Kidney epithelial cell (primary cell): ENCODE measurements at regions not wholly inside any gene's neighbourhood (a gene's known extent, or its start where the extent isn't known, plus 50 kb on each side); places are given as distances from the start of the nearest gene placed in this dataset.

Experiments
- DNase-seq: peaks from one replicate; pipeline ENCODE4 v3.0.0-alpha.2; 2010; ENCODE audit warnings: low read depth
- H3K27me3 ChIP-seq: 2 replicates; pipeline ENCODE4 v1.6.0; 2011; ENCODE audit warnings: low read length; ENCODE audit not compliant: control insufficient read depth, insufficient read depth
- H3K36me3 ChIP-seq: 2 replicates; pipeline ENCODE4 v1.5.1; 2011; ENCODE audit warnings: low read length; ENCODE audit not compliant: control insufficient read depth, insufficient read depth
- H3K4me3 ChIP-seq: 2 replicates; pipeline ENCODE4 v1.5.1; 2011; ENCODE audit warnings: low read depth, mild to moderate bottlenecking, control low read depth, low read length
- TF ChIP-seq, protein P1 (sequence below): IDR thresholded peaks from 2 replicates; pipeline ENCODE4 v1.5.1; 2011; ENCODE audit warnings: mild to moderate bottlenecking, moderate library complexity, low read length, control low read depth, inconsistent platforms; ENCODE audit not compliant: insufficient read depth, poor library complexity, severe bottlenecking

GRCh38 chr4:1554876-1555265 is 129.2 kb downstream of the FAM53A start:
- TF ChIP-seq, protein P1, sequence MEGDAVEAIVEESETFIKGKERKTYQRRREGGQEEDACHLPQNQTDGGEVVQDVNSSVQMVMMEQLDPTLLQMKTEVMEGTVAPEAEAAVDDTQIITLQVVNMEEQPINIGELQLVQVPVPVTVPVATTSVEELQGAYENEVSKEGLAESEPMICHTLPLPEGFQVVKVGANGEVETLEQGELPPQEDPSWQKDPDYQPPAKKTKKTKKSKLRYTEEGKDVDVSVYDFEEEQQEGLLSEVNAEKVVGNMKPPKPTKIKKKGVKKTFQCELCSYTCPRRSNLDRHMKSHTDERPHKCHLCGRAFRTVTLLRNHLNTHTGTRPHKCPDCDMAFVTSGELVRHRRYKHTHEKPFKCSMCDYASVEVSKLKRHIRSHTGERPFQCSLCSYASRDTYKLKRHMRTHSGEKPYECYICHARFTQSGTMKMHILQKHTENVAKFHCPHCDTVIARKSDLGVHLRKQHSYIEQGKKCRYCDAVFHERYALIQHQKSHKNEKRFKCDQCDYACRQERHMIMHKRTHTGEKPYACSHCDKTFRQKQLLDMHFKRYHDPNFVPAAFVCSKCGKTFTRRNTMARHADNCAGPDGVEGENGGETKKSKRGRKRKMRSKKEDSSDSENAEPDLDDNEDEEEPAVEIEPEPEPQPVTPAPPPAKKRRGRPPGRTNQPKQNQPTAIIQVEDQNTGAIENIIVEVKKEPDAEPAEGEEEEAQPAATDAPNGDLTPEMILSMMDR: no peak
- no peak overlapping the region for H3K4me3 ChIP-seq
- H3K36me3 ChIP-seq: no peaks in the 10 kb centered on the region
- peaks cover 75% of the 10 kb centered on the region for H3K27me3 ChIP-seq
- DNase-seq: no peak

DNA sequence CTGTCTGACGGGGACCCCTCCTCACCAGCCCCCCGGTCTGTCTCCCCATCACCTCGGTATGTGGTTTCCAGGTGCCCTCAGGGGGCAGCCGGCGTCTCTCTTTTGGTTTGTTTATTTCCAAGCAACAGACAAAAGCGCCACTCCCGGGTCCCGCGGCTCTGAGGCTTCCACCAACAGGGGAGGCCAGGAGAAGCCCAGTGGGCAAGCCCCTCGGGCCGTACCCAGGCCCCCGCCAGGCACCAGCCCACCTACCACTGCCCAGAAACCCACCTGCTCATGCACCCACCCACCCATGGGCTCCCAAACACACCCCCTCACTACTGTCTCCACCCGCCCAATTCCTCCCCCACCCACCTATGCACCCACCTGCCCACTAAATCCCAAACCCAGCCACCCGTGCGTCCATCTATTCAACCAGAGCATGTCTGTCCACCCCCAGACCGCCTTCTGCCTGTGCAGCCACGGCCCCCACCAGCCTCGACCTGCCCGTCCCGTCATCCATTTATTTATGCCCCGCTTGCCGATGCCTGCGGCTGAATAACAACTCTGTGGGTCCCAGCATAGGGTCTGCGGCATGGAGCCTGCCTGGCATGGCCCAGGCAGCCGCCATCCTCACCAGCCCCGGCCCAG is 129.8 kb downstream of the FAM53A start:
- TF ChIP-seq, protein P1: no peak
- H3K36me3 ChIP-seq: no peaks in the 10 kb centered on the region
- H3K27me3 ChIP-seq: peaks cover 80% of the 10 kb centered on the region
- DNase-seq: no peak
- H3K4me3 ChIP-seq: no peak overlapping the region

DNA sequence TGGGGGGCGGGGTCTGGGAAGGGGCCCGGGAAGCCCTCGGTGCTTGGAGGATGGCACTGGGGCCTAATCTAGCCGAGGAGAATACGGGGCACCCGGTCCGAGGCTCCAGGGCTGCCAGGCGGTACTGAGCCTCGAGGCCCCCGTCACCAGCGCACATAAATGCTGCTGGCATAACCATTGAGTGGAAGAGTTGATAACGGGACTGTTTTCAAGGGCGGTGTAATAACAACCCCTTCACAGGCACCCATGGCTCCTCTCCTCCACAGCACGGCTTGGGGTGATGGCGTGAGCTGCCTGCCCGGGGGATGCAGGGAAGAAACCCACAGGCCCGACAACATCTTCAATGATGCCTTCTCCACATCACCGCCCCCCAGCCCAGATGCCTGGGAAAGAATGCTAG is 130.7 kb downstream of the FAM53A start:
- TF ChIP-seq, protein P1: no peak
- Histone ChIP-seq H3K36me3 (no peaks in the 10 kb centered on the region), H3K4me3 (no peak overlapping the region), H3K27me3 (peaks cover 80% of the 10 kb centered on the region)
- DNase-seq: no peak

DNA sequence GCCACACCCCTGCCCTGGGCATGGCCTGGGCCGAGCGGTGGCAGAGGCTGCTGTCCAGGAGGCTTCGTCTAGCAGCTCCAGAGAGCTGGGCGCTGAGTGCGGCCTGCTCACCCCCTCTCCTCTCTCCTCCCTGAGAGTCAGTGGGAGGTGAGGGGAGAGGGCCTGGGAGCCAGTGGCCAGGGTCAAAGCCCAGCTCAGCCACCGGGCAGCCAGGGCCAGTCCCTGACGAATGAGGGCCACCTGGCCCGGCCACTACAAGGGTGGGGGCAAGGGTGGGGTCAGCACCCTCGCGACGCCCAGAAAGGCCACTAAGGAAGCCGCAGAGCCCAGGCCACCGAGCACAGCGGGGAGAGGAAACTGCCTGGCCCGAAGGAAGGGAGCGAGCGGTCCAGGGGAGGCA is 131.7 kb downstream of the FAM53A start:
- Histone ChIP-seq H3K27me3 (peaks cover 82% of the 10 kb centered on the region), H3K4me3 (no peak overlapping the region)
- TF ChIP-seq, protein P1: no peak

DNA sequence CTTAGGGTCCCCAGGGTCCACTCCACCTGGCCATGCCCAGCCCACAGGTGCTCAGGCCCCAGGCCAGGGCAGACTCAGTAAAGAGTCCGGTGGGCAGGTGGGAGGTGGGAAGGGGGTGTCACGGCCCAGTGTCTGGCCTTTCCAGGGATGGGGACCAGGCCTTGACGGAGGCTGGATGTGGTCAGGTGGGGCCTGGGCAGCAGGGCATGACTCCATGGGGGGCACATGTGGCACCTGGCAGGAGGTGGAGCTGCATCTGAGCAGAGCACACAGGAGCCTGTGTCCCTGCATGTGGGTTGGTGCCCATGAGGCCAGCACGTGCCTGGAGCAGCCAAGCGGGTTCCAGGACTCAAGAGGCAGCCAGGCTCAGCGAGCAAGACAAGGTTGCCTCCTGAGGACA is 132.9 kb downstream of the FAM53A start:
- Histone ChIP-seq H3K27me3 (peaks cover 75% of the 10 kb centered on the region), H3K4me3 (no peak overlapping the region), H3K36me3 (no peaks in the 10 kb centered on the region)
- TF ChIP-seq, protein P1: no peak
- no peak for DNase-seq

More for the DNA sequence above, 131.7 kb downstream of the FAM53A start:
- H3K36me3 ChIP-seq: no peaks in the 10 kb centered on the region
- DNase-seq: no peak
